GM23248 (cell line): ENCODE measurements at regions not wholly inside any gene's neighbourhood (a gene's known extent, or its start where the extent isn't known, plus 50 kb on each side); places are given as distances from the start of the nearest gene placed in this dataset.

ENCODE experiments used
- EZH2 ChIP-seq: fragments of 200-600 bp; sonication (generic); IDR thresholded peaks from 2 replicates; pipeline ENCODE4 v1.6.1; 2018; ENCODE audit warnings: antibody characterized with exemption, mild to moderate bottlenecking; ENCODE audit not compliant: insufficient read depth, poor library complexity, severe bottlenecking
- EZH2phosphoT487 ChIP-seq: fragments of 200-600 bp; sonication (generic); IDR thresholded peaks from 2 replicates; pipeline ENCODE4 v1.6.1; 2018; ENCODE audit warnings: antibody characterized with exemption, moderate library complexity, mild to moderate bottlenecking, low read depth; ENCODE audit not compliant: insufficient read depth

DNA sequence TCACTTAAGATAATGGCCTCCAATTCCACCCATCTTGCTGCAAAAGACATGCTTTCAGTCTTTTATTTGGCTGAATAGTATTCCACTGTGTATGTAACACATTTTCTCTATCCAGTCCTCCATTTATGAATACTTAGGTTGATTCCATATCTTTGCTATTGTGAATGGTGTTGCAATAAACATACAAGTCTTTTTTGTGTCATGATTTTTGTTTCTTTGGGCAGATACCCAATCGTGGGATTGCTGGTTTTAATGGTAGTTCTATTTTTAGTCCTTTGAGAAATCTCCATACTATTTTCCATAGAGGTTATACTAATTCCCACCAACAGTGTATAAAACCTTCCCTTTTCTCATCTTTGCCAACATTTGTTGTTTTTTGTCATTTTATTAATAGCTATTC, 180.9 kb downstream of the SMIM20 start:
- TF ChIP-seq EZH2 (no peak), EZH2phosphoT487 (no peak)
